Lower lobe of right lung (tissue), 2 donors: ENCODE measurements at regions not wholly inside any gene's neighbourhood (a gene's known extent, or its start where the extent isn't known, plus 50 kb on each side); places are given as distances from the start of the nearest gene placed in this dataset.

Source experiments
- ATAC-seq, 2 donors: fragments of 200-7000 bp; cut with Tn5 transposase; one replicate each; pipeline ENCODE4 v1.9.1; 2020 to 2022; ENCODE audit warnings: mild to moderate bottlenecking in 2 of 2, moderate library complexity in 2 of 2
- DNase-seq: peaks from one replicate; pipeline ENCODE4 v3.0.0-alpha.2; 2020
- H3K27ac ChIP-seq: fragments of 200-600 bp; one replicate; pipeline ENCODE4 v1.8.0; 2022
- H3K27me3 ChIP-seq: fragments of 200-600 bp; one replicate; pipeline ENCODE4 v1.8.0; 2022; ENCODE audit warnings: low read depth
- H3K36me3 ChIP-seq: fragments of 200-600 bp; one replicate; pipeline ENCODE4 v1.8.0; 2022; ENCODE audit warnings: mild to moderate bottlenecking
- H3K4me1 ChIP-seq: fragments of 200-600 bp; one replicate; pipeline ENCODE4 v1.8.0; 2022
- H3K4me3 ChIP-seq: fragments of 200-600 bp; one replicate; pipeline ENCODE4 v1.8.0; 2022; ENCODE audit warnings: mild to moderate bottlenecking
- H3K9me3 ChIP-seq: fragments of 200-600 bp; one replicate; pipeline ENCODE4 v1.8.0; 2022
- CTCF ChIP-seq: fragments of 200-600 bp; IDR thresholded peaks from one replicate; pipeline ENCODE4 v1.8.0; 2022; ENCODE audit warnings: antibody characterized with exemption, mild to moderate bottlenecking
- intact Hi-C: fragments of 100-400 bp; cut with DNase I; formaldehyde crosslinking; loops from one replicate; pipeline ENCODE4 v1.11.0; 2022
- donor health status: DM: no; HTN: yes; CAD: no; lungs with severe emphysema.

- H3K4me1 ChIP-seq: no peaks in the 10 kb centered on the region
- H3K27ac ChIP-seq: no peak overlapping the region
- no peaks in the 10 kb centered on the region for H3K36me3 ChIP-seq
- TF ChIP-seq CTCF: no peak
- intact Hi-C loops: no loop called here
- H3K27me3 ChIP-seq: no peaks in the 10 kb centered on the region
- H3K9me3 ChIP-seq: no peaks in the 10 kb centered on the region
- no peak for ATAC-seq
- no peak for DNase-seq
- no peak overlapping the region for H3K4me3 ChIP-seq
Observed at GRCh38 chr16:79801646-79802045, 201.1 kb upstream of the MAF start.

- H3K27me3 ChIP-seq: no peaks in the 10 kb centered on the region
- no peak for TF ChIP-seq CTCF
- H3K4me1 ChIP-seq: no peaks in the 10 kb centered on the region
- no peaks in the 10 kb centered on the region for H3K36me3 ChIP-seq
- DNase-seq (no peak), ATAC-seq (no peak)
- H3K9me3 ChIP-seq: no peaks in the 10 kb centered on the region
- no peak overlapping the region for H3K4me3 ChIP-seq
- no peak overlapping the region for H3K27ac ChIP-seq
- intact Hi-C loops: no loop called here
Observed at GRCh38 chr16:79800016-79800608, 199.6 kb upstream of the MAF start.

- no peak overlapping the region for H3K4me3 ChIP-seq
- DNase-seq (no peak), ATAC-seq (no peak)
- H3K36me3 ChIP-seq: no peaks in the 10 kb centered on the region
- H3K27me3 ChIP-seq: no peaks in the 10 kb centered on the region
- H3K27ac ChIP-seq: no peak overlapping the region
- no peak for TF ChIP-seq CTCF
- intact Hi-C loops: no loop called here
- H3K9me3 ChIP-seq: no peaks in the 10 kb centered on the region
- no peaks in the 10 kb centered on the region for H3K4me1 ChIP-seq
Observed at GRCh38 chr16:79798416-79799053, 198.0 kb upstream of the MAF start.

GRCh38 chr16:79797486-79797885 lies 196.9 kb upstream of the MAF start:
- no peak for TF ChIP-seq CTCF
- ATAC-seq (no peak), DNase-seq (no peak)
- Histone ChIP-seq H3K9me3 (no peaks in the 10 kb centered on the region), H3K27me3 (no peaks in the 10 kb centered on the region), H3K4me3 (no peak overlapping the region), H3K36me3 (no peaks in the 10 kb centered on the region), H3K4me1 (no peaks in the 10 kb centered on the region), H3K27ac (no peak overlapping the region)
- intact Hi-C loops: no loop called here

GRCh38 chr16:79795556-79795955 lies 195.0 kb upstream of the MAF start:
- H3K4me1 ChIP-seq: no peaks in the 10 kb centered on the region
- H3K36me3 ChIP-seq: no peaks in the 10 kb centered on the region
- intact Hi-C loops: no loop called here
- no peaks in the 10 kb centered on the region for H3K9me3 ChIP-seq
- ATAC-seq (no peak), DNase-seq (no peak)
- H3K4me3 ChIP-seq: no peak overlapping the region
- H3K27me3 ChIP-seq: no peaks in the 10 kb centered on the region
- no peak for TF ChIP-seq CTCF
- no peak overlapping the region for H3K27ac ChIP-seq
